ENCODE measurements at regions not wholly inside any gene's neighbourhood (a gene's known extent, or its start where the extent isn't known, plus 50 kb on each side); places are given as distances from the start of the nearest gene placed in this dataset.

- no peak overlapping the region for H2BK12ac ChIP-seq (ENCODE audit: insufficient read length, low read depth, low read length)
These were observed 78.1 kb upstream of the P2RY1 start for GRCh38 chr3:152756807-152757206.

More at GRCh38 chr3:152756807-152757206, 78.1 kb upstream of the P2RY1 start:
- Histone ChIP-seq H3K27ac (ENCODE audit: insufficient read length, low read depth, low read length) (no peak overlapping the region), H3K9me3 (ENCODE audit: control insufficient read depth, low read depth, low read length) (no peaks in the 10 kb centered on the region), H3K18ac (ENCODE audit: insufficient read length, low read depth, low read length) (no peak overlapping the region), H2BK5ac (ENCODE audit: insufficient read length, low read length) (no peak overlapping the region), H3K56ac (ENCODE audit: insufficient read length, low read depth, low read length) (no peak overlapping the region), H3K4me1 (ENCODE audit: insufficient read depth, low read length) (no peaks in the 10 kb centered on the region; the same call in 1 of the 2 replicates), H2BK20ac (ENCODE audit: low read depth, low read length, poor library complexity, severe bottlenecking) (no peak overlapping the region), H4K5ac (ENCODE audit: insufficient read length, low read depth, low read length) (no peak overlapping the region), H4K8ac (replicated peaks; ENCODE audit: insufficient read length, low read depth, low read length) (no peak overlapping the region), H2AFZ (ENCODE audit: low read length) (no peak overlapping the region), H3K23ac (ENCODE audit: insufficient read length, low read depth, low read length) (no peak overlapping the region), H3K79me1 (ENCODE audit: insufficient read depth, low read depth, low read length, poor library complexity, severe bottlenecking) (no peaks in the 10 kb centered on the region), H4K20me1 (ENCODE audit: control insufficient read depth, insufficient read depth, insufficient read length) (no peaks in the 10 kb centered on the region), H3T11ph (ENCODE audit: low read length) (no peak overlapping the region), H3K4me2 (ENCODE audit: insufficient read depth, insufficient read length, low read length) (no peak overlapping the region), H2BK120ac (ENCODE audit: low read depth, low read length, poor library complexity, severe bottlenecking) (no peak overlapping the region), H3K4ac (ENCODE audit: low read depth, low read length) (no peak overlapping the region), H3K79me2 (ENCODE audit: insufficient read depth, low read length) (no peaks in the 10 kb centered on the region), H3K23me2 (ENCODE audit: insufficient read length, low read depth, low read length, poor library complexity, severe bottlenecking) (no peaks in the 10 kb centered on the region), H3K27me3 (ENCODE audit: insufficient read depth, low read length) (no peaks in the 10 kb centered on the region), H2AK5ac (ENCODE audit: insufficient read length, low read length) (no peak overlapping the region), H3K9ac (ENCODE audit: extremely low read depth, insufficient read length, low read length) (no peak overlapping the region), H3K14ac (ENCODE audit: insufficient read depth, low read length) (no peak overlapping the region), H4K91ac (ENCODE audit: insufficient read length, low read depth, low read length) (no peak overlapping the region), H2BK15ac (ENCODE audit: low read depth, low read length) (no peak overlapping the region)
- Mint-ChIP-seq H3K27me3 (ENCODE audit: low read depth) (no peaks in the 10 kb centered on the region), H3K4me1 (peaks cover 0 to 3% of the 10 kb centered on the region in 2 experiments; a peak in 2 of 4 replicates), H3K27ac (no peak overlapping the region), H3K36me3 (ENCODE audit: insufficient read depth in 1 of 3, low read depth in 3 of 3) (no peaks in the 10 kb centered on the region), H3K4me3 (no peak overlapping the region), H3K9me3 (no peaks in the 10 kb centered on the region)
- no peak for TF ChIP-seq CTCF (conservative IDR thresholded peaks at IDR 0.05)
- DNase-seq = no peak

Measured in H9 (cell line).